ENCODE measurements at regions not wholly inside any gene's neighbourhood (a gene's known extent, or its start where the extent isn't known, plus 50 kb on each side); places are given as distances from the start of the nearest gene placed in this dataset.

DNA sequence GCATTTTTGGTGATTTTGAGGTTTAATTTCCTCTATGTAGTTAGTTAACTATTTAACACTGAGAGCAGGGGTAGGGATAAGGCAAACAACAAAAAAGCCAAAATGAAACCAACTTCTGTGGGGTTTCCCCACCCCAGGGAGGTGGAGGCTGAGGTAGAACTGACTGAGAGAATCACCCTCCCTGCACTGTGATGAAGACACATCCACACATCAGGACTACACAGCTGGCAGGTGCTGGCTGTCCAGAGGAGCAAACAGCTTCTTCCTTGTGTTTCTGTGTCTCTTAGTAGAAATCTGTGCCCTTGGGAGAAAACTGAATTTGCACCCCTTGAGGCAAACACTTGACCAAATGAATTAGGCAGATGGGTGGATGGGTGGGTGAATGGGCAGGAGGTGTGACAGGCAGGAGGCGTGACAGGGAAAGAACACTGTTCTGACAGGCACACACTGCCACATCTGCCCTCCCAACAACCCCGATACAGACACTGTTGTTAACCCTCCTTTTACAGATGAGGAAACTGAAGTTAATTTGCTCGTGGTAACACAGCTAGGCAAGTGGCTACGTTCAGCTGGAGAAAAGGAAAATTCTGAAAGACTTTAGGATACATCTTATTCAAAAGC, 62.9 kb upstream of the AMZ2 start:
- Mint-ChIP-seq H3K27ac (peak overlapping the region; percentile 55), H3K36me3 (ENCODE audit: low read depth) (no peaks in the 10 kb centered on the region), H3K4me3 (peak overlapping the region; percentile 80), H3K27me3 (no peaks in the 10 kb centered on the region), H3K9me3 (peaks cover 3% of the 10 kb centered on the region), H3K4me1 (peaks cover 31% of the 10 kb centered on the region)
- ATAC-seq (replicated peaks) = peak; percentile 77

DNA sequence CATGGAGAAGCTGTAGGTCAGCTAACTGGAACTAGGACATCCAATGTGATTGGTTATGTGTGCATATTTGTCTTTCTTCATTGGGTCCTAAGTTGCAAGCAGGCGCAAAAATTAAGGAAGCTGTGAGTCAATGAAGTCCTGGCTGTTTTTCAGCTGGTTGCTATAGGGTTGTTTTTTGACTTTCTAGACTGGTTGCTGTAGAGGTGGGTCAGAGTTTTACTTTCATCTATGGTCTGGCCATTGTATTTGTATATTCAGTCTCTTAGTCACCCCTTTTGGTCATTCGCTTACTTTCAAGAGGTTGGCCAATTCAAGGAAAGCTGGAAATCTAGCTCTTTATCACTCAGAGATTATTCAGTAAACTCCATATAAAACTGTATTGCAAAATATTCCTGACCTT, 62.0 kb upstream of the AMZ2 start:
- no peaks in the 10 kb centered on the region for H3K27me3 Mint-ChIP-seq
- peak overlapping the region; percentile 80 for H3K4me3 Mint-ChIP-seq
- peaks cover 25% of the 10 kb centered on the region for H3K4me1 Mint-ChIP-seq
- H3K9me3 Mint-ChIP-seq = no peaks in the 10 kb centered on the region
- no peak overlapping the region for H3K27ac Mint-ChIP-seq
- H3K36me3 Mint-ChIP-seq (ENCODE audit: low read depth) = no peaks in the 10 kb centered on the region
- ATAC-seq (replicated peaks) = peak; percentile 23

DNA sequence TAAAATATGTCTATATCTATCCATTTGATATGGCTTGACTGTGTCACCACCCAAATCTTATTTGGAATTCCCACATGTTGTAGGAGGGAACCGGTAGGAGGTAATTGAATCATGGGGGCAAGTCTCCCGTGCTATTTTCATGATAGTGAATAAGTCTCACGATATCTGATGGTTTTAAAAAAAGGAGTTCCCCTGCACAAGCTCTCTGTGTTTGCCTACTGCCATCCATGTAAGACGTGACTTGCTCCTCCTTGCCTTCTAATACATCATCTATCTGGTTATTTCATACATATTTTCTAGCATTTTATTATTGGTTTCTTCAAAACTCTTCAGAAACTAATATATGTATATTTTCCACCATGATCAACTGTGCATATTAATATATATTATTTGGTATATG, 57.3 kb upstream of the AMZ2 start:
- no peaks in the 10 kb centered on the region for H3K27me3 Mint-ChIP-seq
- H3K4me1 Mint-ChIP-seq = peaks cover 16% of the 10 kb centered on the region
- H3K36me3 Mint-ChIP-seq (ENCODE audit: low read depth) = no peaks in the 10 kb centered on the region
- peak overlapping the region; percentile 13 for H3K4me3 Mint-ChIP-seq
- H3K9me3 Mint-ChIP-seq = no peaks in the 10 kb centered on the region
- no peak for ATAC-seq (replicated peaks)
- H3K27ac Mint-ChIP-seq = no peak overlapping the region

DNA sequence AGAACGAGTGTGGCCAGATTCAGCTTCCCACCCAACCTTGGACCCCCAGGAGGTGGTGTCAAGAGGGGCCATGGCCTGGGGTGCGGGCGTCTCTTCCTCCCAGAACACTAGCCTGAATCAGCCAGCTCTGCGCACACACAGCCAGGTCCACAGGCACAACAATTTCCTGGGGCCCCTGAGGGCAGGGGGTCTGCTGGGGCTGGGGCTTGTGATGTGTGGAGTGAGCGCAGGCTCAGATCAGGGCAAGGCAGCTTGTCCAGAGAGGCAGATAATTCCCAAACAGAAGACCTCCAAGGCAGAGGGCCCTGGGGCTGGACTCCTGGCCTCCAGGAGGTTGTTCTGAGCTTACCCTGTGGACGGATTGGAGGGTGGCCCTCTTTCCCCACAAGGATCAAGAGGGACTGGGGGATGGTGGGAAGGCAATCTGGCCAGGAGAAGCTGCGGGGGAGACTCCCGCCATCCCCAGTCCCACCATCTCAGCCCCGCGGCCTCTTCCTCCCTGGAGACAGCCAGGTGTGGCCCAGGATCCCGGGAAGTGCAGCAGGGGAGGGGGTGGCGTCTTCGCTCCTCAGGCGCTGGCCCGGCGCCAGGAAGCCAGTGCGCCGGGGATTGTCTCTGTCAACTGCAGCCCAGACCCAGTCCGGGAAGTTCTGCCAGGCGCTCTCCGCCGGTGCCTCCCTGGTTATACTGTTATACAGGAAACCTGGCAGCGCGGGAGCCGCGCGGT, 52.0 kb upstream of the AMZ2 start:
- no peak for ATAC-seq (replicated peaks)
- H3K27ac Mint-ChIP-seq = peak overlapping the region; percentile 52
- peaks cover 5% of the 10 kb centered on the region for H3K27me3 Mint-ChIP-seq
- no peaks in the 10 kb centered on the region for H3K9me3 Mint-ChIP-seq
- peak overlapping the region; percentile 88 for H3K4me3 Mint-ChIP-seq
- H3K4me1 Mint-ChIP-seq = peaks cover 13% of the 10 kb centered on the region
- H3K36me3 Mint-ChIP-seq (ENCODE audit: low read depth) = no peaks in the 10 kb centered on the region

DNA sequence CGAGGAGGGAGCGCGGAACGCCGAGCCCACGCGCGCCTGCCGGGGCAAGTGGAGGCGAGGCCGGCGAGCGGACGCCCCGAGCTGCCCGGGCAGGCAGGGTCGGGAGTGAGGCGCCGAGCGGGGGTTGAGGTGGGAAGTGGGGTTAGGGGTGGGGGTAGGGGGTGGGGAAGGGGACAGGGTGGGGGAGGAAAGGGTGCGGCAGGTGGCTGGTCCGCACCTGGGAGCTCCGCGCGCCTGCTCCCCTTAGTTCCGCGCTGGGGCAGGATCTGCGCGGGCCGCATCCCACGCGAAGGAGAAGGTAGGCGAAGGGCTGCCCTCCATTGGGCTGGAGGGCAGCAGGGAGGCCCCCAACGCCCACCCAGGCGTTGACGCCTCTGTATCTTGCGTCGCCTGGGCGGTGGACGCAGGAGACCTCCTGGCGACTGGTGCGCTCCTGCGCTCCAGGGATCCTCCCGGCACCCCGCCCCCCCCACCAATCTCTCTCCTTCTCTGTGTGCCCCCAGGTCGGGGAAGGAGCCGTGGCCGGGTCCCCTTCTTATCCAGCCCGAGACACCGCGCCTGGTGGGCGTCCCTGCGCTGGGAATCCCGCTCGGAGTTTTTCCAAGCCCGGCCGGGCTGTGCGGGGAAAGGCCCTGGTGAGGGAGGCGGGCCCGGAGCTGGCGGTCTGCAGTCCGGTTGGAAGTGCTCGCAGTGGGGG, 51.3 kb upstream of the AMZ2 start:
- H3K27ac Mint-ChIP-seq = no peak overlapping the region
- H3K4me1 Mint-ChIP-seq = peaks cover 11% of the 10 kb centered on the region
- peak overlapping the region; percentile 88 for H3K4me3 Mint-ChIP-seq
- peaks cover 5% of the 10 kb centered on the region for H3K27me3 Mint-ChIP-seq
- ATAC-seq (replicated peaks) = no peak
- no peaks in the 10 kb centered on the region for H3K9me3 Mint-ChIP-seq
- no peaks in the 10 kb centered on the region for H3K36me3 Mint-ChIP-seq (ENCODE audit: low read depth)

DNA sequence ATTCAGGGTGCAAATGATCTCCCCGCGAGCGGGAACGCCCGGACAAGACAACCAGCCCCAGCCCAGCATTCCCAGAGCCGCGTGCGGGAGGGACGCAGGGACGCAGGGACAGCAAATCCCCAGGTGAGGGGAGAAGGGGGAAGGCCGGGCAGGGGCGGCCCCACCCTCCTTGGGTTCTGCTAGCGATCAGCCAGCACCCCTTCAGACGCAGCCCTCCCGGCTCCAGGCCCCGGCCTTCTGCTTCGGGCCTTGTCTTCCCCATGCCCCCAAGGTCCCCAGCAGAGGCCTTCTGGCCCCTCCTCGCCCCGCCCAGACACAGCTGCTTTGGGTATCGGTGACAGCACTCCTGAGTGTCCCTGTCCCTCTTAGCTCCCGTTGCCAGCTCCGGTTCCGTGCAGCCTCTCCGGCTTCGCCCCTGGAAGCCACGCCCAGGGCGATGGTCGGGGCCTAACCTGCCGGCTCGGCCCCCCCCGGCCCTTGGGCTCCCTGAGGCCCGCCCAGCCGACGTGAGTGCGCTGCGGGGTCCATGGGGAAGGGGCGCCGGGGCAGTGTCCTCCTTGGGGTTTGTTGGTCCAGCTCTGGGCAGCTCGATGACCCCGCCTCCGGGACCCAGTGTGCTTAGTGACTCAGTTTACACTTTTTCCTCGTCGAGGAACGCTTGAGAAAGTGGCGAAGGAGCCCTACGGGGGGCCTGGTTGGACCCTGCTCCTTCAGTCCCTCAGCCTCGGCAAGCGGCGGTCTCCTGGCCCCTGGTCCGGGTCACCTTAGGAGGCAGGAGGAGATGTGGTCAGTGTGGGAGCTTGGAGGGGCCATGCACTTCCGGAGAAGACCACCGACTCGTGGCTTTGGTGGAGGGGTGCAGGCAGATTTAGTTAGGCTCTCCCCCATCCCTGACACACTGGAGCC, 50.5 kb upstream of the AMZ2 start:
- no peaks in the 10 kb centered on the region for H3K36me3 Mint-ChIP-seq (ENCODE audit: low read depth)
- H3K27me3 Mint-ChIP-seq = peaks cover 5% of the 10 kb centered on the region
- H3K4me1 Mint-ChIP-seq = peaks cover 8% of the 10 kb centered on the region
- peak overlapping the region; percentile 88 for H3K4me3 Mint-ChIP-seq
- no peak overlapping the region for H3K27ac Mint-ChIP-seq
- no peaks in the 10 kb centered on the region for H3K9me3 Mint-ChIP-seq
- peak; percentile 42 for ATAC-seq (replicated peaks)

DNA sequence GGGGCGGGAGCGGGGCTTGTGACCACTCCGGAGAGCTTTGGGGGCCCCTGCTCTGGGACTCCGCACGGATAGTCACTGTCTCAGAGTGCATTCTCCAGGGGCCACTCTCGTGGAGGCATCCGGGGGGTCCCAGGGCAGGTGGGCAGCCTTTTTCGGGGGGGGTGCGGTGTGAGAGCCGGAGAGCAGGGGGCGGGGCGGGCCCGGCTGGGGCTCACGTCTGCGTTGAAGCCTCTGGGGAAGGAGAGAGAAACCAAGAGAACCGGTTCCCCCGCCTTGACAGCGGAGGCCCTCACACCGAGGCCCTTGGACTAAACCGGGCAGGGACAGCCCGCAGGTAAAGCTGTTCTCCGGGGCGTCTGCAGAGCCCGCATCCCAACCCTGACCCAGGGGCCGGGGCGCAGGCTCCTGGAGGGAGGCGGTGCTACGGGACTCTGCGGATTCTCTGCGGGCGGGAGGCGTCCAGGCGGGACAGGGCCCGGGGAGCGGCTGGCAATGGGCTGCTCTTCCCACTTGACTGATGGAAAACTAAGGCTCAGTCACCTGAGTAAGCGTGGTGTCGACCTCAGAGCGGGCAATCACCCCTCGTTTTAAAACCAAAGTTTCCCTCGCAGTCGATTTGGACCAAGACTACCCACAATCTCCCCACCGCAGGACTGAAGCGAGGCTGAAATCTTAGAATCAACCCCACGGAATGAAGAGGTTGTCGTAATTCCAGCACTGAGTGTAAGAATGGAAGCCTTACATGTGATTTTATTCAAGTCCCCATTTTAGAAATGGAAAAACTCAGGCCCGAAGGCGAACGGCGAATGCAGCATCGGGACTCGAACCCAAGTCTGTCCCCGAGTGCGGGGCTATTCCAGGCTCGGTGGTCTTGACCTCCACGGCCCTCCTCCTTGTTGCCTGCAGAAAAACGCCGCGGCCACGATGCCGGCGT, 49.6 kb upstream of the AMZ2 start:
- Mint-ChIP-seq H3K4me3 (peak overlapping the region; percentile 88), H3K36me3 (ENCODE audit: low read depth) (no peaks in the 10 kb centered on the region), H3K4me1 (peaks cover 8% of the 10 kb centered on the region), H3K27me3 (peaks cover 5% of the 10 kb centered on the region), H3K27ac (no peak overlapping the region), H3K9me3 (no peaks in the 10 kb centered on the region)
- peak; percentile 6 for ATAC-seq (replicated peaks)
